T-helper 1 cell treated with Interleukin-12 subunit alpha and Interleukin-12 subunit beta and Interleukin-4 antibody, amounts not matched to agents 30 ng/mL and 1 ng/mL, for 36 hours (primary cell): ENCODE measurements at regions not wholly inside any gene's neighbourhood (a gene's known extent, or its start where the extent isn't known, plus 50 kb on each side); places are given as distances from the start of the nearest gene placed in this dataset.

Experiments used
- intact Hi-C: fragments of 100-400 bp; cut with micrococcal nuclease; formaldehyde crosslinking; loops from one replicate; pipeline ENCODE4 v1.15.1; 2024

GRCh38 chr2:128448331-128449225 is 129.9 kb upstream of the HS6ST1 start:
- intact Hi-C loops, result no loop called here

DNA sequence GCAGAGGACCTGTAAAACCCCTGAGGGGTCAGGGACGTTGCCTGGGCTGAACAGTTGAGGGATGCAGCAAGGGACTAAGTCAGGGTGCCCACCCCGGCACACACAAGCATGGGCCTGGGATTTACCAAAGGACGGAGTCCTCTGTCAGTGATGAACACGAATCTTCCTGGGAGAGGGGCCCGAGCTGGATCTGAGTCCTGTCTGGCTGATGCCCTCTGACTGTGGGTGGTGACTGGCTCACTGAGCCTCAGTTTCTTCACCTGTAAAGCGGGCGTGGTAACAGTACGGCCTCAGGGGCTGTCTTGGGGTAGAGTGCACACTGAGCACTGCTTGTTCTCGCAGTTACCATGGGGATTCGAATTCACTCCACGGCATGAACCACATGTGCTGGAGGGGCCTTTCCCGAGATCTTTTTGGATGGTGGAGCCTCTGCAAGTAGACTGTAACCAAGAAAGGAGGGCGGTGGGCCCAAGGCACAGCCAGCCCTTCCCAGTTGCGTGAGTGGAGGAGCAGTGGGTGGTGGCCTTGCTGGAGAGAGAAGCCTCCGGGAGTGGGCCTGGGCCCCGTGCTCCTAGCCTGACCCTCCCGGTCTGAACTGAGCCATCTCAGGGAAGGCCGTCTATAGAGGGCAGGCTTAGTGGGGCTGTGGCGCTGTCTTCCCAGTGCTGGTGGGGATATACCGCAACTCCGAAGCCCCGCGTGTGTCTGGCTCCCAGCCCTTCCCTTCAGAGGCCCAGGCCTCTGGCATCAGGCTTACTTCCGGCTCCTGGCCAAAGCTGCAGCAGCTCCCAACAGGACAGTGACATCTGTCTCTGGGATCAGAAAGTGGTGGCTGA is 130.8 kb upstream of the HS6ST1 start:
- intact Hi-C loops, result no loop called here

GRCh38 chr2:128450211-128451024 is 131.8 kb upstream of the HS6ST1 start:
- intact Hi-C loops, result no loop called here

- intact Hi-C loops, result no loop called here
These were observed 132.7 kb upstream of the HS6ST1 start for GRCh38 chr2:128451084-128452023.

GRCh38 chr2:128452024-128452411 is 133.3 kb upstream of the HS6ST1 start:
- intact Hi-C loops, result no loop called here

GRCh38 chr2:128452536-128453530 is 134.2 kb upstream of the HS6ST1 start:
- intact Hi-C loops, result no loop called here

DNA sequence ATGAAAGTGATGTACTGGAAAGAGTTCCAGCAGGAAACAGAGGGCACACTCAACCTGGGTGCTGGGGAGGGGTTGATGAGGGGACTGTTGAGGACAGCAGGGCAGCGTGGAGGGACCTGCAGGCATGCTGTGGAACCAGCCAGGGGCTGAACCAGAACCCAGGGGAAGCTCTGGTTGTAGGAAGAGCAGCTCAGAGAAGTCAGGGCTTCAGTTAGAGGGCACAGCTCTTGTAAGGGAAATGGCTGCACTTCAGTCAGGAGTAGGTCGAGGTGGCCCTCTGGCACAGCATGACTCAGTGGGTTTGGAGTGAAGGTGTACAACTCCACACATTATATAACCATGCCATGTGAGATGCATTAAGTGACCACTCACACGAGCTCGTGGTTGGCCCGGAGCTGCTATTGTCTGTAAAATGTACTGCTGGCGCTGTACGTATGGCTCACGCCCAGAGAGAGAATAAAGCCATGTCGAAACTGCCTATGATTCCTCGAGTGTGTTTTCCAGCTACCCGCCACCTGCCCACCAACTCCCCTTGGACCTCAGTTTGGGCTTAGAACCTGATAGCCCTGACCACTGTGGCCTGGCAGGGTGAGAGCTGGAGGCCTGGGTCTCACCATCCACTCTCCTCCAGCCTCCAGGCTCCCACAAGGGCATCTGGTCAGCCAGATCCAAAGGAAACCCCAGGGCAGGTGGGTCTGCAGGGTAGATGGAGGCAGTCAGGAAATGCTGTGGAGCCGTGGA is 136.5 kb upstream of the HS6ST1 start:
- intact Hi-C loops, result no loop called here

DNA sequence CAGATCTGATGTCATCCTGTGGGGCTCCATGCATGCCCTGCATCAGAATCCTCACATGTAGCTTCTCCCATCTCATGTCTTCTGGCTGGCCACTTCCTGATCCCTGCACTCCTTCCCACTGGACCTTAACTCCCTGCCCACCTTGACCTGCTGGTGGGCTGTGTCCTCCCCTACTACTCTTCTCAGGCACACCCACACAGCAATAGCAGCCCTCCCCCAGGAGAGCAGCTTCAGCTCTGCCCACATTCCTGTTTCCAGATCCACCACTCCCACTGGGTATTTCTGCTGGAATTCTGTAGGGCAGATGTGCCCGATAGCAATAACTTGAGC is 137.0 kb upstream of the HS6ST1 start:
- intact Hi-C loops, result no loop called here

DNA sequence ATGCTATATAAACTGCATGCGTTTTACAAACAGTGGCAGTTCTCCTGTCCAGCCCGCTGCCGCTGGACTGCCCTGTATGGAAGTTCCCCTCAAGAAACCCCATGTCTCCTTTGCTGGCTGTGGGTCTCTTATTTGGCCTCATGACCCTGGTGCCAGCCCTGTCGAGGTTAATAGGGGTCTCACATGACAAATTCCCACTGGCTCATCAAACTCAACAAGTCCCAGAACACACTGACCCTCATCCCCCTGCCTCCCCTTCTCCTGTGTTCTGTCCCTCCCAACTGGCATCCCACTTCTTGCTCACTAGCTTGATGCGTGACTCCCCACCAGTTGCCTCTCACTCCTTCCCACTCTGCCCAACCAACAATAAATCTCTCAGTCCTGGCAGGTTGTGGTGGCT is 137.6 kb upstream of the HS6ST1 start:
- intact Hi-C loops, result no loop called here

GRCh38 chr2:128457006-128457604 is 138.4 kb upstream of the HS6ST1 start:
- intact Hi-C loops, result no loop called here

GRCh38 chr2:128457716-128458115 is 139.0 kb upstream of the HS6ST1 start:
- intact Hi-C loops, result no loop called here

GRCh38 chr2:128458505-128458904 is 139.8 kb upstream of the HS6ST1 start:
- intact Hi-C loops, result no loop called here

GRCh38 chr2:128464456-128464855 is 145.8 kb upstream of the HS6ST1 start:
- intact Hi-C loops, result no loop called here

DNA sequence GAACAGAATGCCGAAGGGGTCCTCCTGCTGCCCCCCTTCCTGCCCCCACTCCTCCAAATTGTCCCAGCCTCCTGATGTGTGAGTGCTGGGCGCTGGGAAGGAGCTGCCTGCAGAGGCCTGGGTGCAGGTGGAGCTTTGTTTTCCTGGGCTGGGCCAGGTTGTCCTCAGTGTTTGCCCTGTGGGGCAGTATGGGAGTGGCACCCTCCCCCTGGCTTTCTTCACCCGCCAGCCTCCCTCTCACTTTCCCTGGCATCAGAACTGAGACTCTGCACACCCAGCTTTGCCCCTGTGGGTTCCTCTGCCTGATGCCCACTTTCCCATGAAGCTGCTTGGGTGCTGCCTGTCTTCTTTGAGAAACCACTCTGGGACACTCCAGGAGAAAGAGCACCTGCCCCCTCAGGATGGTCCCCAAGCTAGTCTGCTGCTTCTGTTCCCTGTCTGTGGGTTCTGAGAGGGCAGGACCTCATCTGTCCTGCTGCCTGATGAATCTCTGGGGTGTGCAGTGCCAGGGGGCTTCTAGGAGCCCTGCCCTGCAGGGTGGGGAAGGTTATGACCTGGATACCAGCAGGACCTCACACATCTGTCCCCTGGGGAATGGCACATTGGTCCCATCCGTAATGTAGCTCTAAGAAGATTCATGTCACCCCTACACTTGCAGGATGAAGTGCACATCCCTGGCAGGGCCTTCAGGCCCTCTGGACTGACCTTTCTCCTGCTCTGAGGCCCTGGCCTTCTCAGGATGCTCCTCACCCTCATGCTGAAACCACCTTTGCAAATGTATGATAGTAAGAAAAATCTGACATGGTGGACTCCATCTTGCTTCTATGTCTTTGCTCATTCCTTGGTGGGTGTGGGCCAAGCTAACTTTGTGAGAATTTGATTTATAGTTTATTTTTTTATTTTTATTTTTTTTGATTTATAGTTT is 146.8 kb upstream of the HS6ST1 start:
- intact Hi-C loops, result no loop called here

DNA sequence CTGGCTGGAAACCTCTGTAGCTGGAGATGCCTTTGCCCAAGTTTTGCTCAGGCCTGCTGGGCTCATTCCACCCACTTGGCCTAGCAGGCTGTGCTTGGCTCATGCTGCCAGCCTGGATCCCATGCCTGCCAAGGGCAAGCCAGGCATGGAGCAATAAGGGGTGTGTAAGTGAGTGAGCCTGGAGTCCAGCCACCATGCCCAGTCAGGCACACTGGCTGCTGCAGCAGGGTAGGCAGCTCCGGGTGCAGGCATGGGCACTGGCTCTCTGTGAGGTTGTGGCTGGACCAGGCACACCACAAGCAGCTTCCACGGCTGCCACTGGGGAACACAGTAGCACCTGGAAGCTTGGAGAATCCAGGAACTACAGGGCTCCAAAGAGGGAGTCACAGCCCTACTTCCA is 147.7 kb upstream of the HS6ST1 start:
- intact Hi-C loops, result no loop called here

GRCh38 chr2:128466776-128467175 is 148.1 kb upstream of the HS6ST1 start:
- intact Hi-C loops, result no loop called here

GRCh38 chr2:128467321-128467969 is 148.8 kb upstream of the HS6ST1 start:
- intact Hi-C loops, result no loop called here
